GM18505 (cell line): ENCODE measurements at regions not wholly inside any gene's neighbourhood (a gene's known extent, or its start where the extent isn't known, plus 50 kb on each side); places are given as distances from the start of the nearest gene placed in this dataset.

Source experiments
- ATAC-seq: cut with Tn5 transposase; IDR thresholded peaks from one replicate; pipeline ENCODE4 v1.9.1; 2021; ENCODE audit not compliant: unreplicated experiment
- POLR2A ChIP-seq: IDR thresholded peaks from 4 replicates; pipeline ENCODE4 v1.6.1; 2011; ENCODE audit warnings: borderline replicate concordance; ENCODE audit not compliant: insufficient read depth, insufficient read length; ENCODE audit errors: extremely low read depth

DNA sequence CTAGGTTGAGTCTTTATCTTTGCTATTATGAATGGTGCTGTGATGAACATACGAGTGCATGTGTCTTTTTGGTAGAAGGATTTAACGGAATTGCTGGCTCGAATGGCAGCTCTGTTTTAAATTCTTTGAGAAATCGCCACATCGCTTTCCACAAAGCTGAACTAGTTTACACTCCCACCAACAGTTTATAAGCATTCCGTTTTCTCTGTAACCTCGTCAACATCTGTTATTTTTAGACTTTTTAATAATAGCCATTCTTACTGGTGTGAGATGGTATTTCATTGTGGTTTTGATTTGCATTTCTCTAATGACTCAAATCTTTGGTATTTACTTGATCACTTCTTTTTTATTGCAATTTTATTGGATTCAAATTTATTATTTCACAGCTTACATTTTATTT lies 117.4 kb upstream of the HDGFL1 start:
- ATAC-seq, result no peak
- TF ChIP-seq POLR2A, result no peak

- ATAC-seq, result no peak
- no peak for TF ChIP-seq POLR2A
These were observed 114.0 kb upstream of the HDGFL1 start for GRCh38 chr6:22455378-22455777.

- no peak for TF ChIP-seq POLR2A
- no peak for ATAC-seq
These were observed 111.4 kb upstream of the HDGFL1 start for GRCh38 chr6:22457996-22458395.

DNA sequence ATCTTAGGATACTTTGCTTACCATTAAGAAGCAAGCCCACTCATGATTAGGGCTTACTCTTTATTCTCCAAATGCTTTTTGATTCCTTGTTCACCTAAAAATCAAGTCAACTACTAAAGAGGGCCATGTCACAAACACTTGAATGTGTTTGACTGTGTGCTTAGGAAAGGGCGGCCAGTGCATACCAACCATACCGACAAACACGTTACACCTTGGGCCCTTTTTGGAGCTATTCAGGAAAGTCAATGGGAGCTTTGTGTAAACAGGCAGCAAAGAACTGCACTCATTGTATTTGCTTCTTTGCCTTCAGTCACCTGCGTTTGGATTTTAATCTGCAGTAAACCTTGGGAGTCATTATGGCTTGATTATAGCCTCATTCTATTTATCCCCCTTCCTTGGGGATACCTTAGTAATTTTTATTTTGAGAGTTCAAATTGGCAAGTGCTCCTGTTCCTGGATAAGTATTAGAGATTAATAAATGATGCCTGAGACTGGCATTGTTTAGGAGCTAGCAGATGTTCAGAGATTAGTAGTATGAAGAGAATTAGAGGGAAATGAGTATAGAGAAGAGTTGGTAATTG lies 102.6 kb upstream of the HDGFL1 start:
- TF ChIP-seq POLR2A, result no peak
- ATAC-seq, result no peak

DNA sequence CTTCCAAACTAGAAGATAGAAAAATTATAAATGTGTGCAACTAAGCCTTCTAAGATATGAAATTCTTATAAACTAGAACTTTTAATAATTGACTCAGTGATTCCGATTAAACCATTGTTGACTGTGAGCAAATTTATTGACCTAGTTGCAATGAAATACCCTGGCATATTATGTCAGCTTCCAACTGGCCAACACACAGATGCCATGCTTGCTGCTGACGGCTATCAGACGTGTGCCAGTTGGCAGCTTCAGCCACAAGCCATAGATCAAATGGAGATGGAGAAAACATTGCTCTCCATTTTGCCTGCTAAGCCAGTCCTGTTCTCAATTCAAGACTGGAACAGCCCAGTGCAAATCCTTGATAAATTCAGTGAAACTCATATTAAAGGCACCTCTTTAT lies 101.7 kb upstream of the HDGFL1 start:
- TF ChIP-seq POLR2A, result no peak

GRCh38 chr6:22468256-22468965 lies 101.0 kb upstream of the HDGFL1 start:
- TF ChIP-seq POLR2A, result no peak
- no peak for ATAC-seq

More for the DNA sequence above, 101.7 kb upstream of the HDGFL1 start:
- no peak for ATAC-seq

- ATAC-seq, result no peak
- TF ChIP-seq POLR2A, result no peak
These were observed 98.8 kb upstream of the HDGFL1 start for GRCh38 chr6:22470454-22471131.

DNA sequence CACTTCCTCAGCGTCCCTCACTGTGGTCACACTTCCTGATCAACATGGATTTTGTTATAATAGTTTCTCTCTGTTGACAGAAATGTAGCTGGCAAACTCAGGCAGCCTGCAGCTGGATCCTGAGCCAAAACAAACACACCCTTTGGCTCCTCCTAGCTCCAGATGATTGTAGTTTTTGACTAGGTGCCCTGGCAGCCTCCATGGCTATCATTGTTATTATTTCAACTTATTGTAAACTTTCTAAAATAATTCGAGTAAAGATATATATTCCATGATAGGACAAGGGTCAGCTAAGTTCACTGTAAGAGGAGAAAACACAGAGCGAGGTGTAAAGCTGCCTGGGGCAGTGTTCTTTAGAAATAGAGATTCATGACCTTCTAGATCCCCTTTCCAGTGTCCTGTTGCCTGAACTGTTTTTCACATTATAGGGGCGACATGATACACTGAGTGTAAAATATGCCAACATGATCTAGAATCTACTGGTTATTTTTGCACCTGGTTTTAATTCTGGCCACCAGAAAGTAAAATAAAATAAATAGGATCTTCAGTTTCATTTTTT lies 98.2 kb upstream of the HDGFL1 start:
- no peak for ATAC-seq
- TF ChIP-seq POLR2A, result no peak

DNA sequence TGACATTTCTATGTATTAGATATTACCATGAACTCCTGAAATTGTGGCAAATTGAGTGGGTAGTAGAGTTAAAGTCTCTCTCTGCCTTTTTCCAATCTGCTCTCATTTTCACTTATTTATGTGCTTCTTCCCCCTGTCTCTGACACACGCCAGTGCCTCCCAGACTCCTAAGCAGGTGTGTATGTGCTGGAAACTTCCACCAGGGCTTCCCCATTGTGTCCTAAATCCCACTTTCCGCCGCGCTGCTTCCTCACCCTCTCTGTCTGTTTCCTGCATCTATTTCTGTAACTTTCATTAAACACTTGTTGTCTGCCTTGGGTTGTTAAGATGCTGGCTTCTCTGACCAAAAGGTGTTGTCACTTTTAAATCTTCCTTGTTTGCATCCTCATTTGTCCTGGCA lies 97.6 kb upstream of the HDGFL1 start:
- no peak for TF ChIP-seq POLR2A
- ATAC-seq, result no peak

GRCh38 chr6:22473991-22474682 lies 95.2 kb upstream of the HDGFL1 start:
- no peak for TF ChIP-seq POLR2A
- no peak for ATAC-seq

- no peak for TF ChIP-seq POLR2A
- no peak for ATAC-seq
These were observed 92.5 kb upstream of the HDGFL1 start for GRCh38 chr6:22476811-22477390.

DNA sequence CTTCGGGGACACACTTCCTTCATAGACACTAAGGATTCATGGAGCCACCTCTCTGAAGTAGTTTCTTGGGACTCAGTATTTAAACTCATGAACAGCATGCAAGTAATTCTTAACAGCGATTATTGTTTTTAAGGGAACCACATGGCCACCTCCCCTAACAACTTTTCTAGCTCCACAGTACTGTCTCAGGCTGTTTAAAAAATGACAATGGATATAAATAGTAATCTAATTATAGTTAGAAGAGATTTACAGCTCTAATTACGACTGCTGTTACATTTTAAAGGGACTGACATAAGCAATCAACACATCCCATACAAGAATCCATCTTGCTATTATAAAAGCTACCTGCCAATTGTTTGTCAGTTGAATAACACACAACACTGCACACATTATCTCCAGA lies 72.1 kb upstream of the HDGFL1 start:
- ATAC-seq, result no peak
- no peak for TF ChIP-seq POLR2A

GRCh38 chr6:22499815-22500214 lies 69.6 kb upstream of the HDGFL1 start:
- TF ChIP-seq POLR2A, result no peak

GRCh38 chr6:22506496-22506895 lies 62.9 kb upstream of the HDGFL1 start:
- ATAC-seq, result no peak
- no peak for TF ChIP-seq POLR2A

More at GRCh38 chr6:22499815-22500214, 69.6 kb upstream of the HDGFL1 start:
- ATAC-seq, result no peak
